COLO668 (cell line): ENCODE measurements at regions not wholly inside any gene's neighbourhood (a gene's known extent, or its start where the extent isn't known, plus 50 kb on each side); places are given as distances from the start of the nearest gene placed in this dataset.
A peak's percentile ranks its signal among the peaks of the same experiment; 100 is the strongest.
"Not testable (repeated sequence)": the region's sequence is repeated elsewhere in the genome, so short reads cannot be mapped to it uniquely, and the experiment has no call there.

Experiments used
- DNase-seq: peaks from one replicate; lab custom pipeline; 2025; ENCODE audit not compliant: unreplicated experiment; lab: John Stamatoyannopoulos, UW

DNA sequence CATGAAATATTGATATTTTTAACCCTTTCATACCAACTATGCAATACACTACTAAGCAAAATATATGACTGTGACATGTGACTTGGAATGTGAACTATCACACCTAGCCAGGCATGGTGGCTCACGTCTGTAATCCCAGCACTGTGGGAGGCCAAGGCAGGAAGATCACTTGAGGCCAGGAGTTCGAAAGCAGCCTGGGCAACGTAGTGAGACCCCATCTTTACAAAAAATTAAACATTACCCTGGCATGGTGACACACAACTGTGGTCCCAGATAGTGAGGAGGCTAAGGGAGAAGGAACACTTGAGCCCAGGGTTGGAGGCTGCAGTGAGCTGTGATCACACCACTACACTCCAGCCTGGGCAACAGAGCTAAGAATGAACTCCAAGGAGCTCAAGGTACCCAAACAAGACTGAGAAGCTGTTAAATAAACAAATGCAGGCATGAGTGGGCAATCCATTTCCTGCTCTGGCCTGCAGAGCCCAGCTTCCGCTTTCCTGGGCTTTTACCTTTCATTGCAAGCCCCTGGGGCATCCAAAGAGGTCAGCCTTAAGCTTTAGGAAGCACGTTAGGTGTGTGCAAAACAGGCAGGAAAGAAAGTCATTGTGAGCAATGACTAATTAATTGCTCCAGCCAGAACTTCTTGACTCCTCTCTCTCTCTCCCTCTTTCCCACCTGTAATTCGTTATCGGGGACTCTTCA, 162.1 kb upstream of the FOXK1 start:
- DNase-seq = no peak

DNA sequence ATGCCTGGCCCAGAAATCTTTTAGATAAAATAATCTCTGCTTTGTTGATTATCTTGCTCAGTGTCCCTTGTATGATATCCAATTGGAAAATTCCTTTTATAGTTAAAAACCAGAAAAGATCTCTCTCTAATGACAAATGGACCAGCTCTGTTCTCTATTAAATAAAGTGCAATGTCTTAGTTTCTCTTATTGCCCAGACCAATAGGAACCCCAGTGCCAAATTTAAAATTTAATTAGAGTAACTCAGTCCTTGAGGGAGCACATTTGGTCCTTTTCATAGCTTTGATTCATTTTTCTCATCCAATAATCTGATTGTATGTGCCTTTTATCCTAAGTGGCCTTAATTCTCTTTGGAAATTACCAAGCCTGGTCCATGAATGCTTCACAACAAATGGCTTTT, 158.9 kb upstream of the FOXK1 start:
- DNase-seq = no peak

DNA sequence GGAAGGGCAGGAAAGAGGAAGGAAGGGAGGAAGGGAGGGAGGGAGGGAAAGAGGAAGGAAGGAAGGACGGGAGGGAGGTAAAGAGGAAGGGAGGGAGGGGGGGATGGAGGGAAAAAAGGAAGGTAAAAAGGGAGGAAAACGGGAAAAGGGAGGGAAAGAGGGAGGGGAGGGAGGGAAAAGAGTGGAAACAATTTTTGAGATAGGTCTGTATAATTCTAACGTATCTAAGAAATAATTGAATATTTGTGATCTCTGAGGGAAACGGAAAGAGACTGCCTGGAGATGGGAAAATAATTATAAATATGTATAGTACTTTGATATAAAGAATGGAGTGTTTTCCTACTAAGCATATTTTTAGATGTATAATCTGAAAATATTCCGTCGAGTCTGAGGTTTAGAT, 158.2 kb upstream of the FOXK1 start:
- DNase-seq = no peak

DNA sequence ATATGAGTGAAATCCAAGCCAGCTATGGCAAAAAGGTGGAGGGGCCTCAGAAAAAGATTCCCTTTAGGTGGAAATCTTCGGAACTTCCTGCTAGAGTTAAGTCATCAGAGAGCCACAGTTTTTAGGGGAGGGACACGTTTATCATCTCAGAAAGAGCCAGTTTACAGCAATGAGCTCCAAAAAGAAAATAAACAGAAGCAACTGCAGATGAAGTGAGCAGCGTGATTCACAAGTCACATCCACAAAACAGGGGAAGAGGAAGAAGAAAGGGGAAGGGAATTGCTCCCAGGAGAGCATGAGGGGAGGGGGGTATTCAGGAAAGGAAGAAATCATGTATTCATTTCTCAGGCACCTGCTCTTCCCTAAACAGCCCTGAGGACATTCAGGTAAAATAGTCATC, 156.2 kb upstream of the FOXK1 start:
- DNase-seq = no peak

DNA sequence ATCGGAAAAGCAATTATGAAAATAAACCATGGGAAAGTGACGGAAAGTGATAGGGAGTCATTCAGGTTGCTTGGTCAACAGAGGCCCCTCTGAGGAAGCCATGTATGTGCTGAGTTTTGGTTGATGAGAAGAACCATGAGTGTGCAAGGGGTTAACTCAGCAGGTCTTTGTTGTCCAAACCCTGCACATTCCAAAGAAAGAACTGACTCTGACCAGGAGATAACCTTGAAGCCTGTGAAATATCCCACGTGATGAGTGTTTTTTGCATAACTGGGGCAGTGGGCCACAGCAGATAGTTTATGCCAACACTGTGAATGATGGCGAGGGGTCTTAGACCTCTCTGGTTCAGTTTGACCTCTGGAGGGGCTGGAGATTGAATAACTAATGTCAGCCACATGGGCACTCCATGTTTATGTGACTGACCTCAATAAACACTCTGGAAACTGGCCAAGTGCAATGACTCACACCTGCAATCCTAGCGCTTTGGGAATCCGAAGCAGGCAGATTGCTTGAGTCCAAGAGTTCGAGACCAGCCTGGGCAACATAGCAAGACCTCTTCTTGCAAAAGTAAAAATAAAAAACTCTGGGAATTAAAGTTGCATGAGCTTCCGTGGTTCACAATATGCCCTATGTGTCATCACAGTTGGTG, 154.0 kb upstream of the FOXK1 start:
- no peak for DNase-seq

DNA sequence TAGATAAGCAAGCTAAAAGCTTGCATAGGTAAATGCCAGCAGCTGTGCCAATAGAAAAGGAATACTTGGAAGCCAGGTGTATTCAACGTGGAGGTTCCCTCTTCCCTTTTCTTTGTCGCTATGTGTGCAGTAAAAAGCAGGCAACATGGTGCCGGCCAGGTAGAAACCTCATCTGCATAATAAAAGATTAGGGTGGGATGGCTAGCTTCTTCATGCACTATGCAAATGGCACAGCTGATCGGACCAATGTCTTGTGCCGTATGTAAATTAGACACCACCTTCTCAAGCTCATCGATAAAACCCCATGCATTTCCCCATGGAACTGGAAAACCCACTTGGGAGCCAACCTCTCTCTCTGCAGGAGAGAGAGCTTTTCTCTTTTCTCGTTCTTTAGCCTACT, 150.9 kb upstream of the FOXK1 start:
- no peak for DNase-seq

DNA sequence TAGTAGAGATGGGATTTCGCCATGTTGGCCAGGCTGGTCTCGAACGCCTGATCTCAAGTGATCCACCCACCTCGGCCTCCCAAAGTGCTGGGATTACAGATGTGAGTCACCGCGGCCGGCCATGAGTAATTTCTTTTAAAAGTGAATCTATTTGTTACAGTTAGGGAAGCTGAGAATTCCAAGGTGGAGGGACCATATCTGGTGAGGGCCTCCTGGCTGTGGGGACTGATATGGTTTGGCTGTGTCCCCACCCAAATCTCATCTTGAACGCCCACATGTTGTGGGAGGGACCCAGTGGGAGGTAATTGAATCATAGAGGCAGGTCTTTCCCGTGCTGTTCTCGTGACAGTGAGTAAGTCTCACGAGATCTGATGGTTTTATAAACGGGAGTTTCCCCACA, 148.8 kb upstream of the FOXK1 start:
- not testable (repeated sequence) for DNase-seq

DNA sequence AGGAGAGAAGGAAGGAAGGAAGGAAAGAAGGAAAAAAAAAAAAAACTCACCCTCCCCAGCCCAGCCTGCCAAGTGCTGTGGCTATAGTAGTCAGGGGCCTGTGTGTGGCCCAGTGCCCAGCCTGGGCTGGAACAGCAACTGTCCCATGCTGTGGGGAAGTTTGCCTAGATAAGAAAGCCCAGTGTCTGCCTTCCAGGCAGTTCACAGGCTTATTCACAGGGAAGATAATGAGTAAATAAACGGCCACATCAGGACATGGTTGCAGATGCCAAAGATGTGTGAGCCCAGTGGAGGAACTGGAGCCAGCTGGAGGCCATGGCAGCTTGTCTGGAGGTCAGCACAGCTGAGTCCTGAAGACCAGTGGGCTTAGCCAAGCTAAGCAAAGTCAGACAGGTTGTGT, 132.4 kb upstream of the FOXK1 start:
- DNase-seq = no peak

DNA sequence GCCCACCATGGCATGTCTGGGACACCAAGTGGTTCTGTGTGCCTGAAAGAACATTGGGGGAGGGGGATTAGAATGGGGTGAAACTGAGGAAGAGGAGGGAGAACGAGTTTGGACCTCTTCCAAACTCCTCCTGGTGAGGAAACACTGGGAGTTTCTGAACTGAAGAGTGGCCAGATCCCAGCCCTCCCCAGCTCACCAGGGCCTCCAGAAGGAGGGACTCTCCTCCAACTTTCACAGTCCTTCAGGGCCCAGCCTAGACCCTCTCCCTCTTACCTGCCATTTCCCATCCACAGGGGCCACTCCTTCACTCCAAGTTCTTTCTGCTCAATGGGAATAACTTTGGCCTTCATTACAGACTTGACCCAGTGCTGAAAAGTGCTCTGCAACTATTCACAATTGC, 132.0 kb upstream of the FOXK1 start:
- DNase-seq = no peak

DNA sequence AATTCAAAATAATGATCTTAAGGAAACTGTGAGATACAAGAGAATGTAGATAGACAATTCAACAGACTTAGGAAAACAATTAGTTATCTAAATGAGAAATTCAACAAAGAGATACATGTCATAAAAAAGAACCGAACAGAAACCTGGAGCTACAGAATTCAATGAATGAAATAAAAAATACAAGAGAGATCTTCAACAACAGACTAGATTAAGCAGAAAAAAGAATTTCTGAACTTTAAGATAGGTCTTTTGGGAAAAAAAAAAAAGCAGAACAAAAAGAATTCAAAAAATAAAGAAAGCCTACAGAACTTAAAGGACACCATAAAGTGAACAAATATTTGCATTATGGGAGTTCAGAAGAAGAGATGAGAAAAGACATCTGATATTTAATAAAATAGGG, 129.1 kb upstream of the FOXK1 start:
- DNase-seq = no peak

DNA sequence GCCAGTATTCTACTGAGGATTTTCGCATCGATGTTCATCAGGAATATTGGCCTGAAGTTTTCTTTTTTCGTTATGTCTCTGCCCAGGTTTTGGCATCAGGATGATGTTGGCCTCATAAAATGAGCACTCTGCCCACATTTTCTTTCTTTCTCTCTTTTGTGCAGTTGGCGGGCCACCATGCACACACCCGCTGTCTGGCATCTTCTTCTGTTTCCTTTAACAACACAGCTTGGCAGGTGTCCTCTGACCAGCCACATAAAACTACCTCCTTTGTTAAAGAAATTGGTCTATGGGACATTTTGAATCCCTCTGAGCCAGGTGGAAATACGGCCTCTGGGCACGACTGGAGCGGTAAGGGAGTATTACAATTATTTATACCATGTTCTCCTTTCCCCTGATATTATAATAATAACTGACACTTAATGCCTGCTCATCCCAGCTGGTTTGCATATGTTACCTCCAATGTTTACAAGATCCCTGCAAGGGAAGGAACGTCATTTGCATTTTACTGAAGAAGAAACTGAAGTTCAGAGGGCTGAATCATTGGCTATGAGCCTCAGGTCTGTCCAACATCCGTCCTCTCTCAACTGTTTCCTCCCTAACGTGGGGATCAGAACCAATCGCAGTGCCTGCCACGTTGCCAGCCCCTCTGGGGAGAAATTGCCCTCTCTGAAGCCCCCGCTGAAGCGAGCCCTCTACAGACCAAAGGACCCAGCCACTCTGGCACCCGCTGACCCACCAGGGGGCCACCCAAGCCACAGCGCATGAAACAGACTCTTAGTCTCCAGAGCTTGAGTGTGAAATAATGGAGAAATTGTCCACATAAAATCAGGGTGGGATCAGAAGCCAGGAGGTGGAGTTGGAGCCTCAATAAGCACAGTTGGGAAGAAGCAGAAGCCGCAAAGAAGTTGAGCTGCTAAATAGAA, 125.0 kb upstream of the FOXK1 start:
- no peak for DNase-seq

DNA sequence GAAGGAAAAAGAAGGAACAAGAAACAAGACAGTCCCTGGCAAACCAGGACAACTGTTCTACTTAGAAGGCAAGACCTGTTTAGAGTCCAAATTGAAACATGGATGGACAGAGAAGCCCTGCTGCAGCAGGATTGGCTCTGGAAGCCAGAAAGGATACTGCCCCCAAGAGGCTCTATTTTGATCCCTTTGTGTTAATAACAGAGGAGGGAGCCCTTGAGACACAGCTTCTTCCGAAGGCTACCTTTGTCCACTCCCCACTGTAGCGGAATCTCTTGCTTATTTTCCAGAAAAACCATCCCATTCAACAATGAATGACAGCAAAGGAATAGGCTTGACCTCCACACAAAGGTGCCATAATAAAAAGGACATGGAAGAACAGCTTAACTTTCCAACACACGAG, 120.3 kb upstream of the FOXK1 start:
- DNase-seq = no peak

DNA sequence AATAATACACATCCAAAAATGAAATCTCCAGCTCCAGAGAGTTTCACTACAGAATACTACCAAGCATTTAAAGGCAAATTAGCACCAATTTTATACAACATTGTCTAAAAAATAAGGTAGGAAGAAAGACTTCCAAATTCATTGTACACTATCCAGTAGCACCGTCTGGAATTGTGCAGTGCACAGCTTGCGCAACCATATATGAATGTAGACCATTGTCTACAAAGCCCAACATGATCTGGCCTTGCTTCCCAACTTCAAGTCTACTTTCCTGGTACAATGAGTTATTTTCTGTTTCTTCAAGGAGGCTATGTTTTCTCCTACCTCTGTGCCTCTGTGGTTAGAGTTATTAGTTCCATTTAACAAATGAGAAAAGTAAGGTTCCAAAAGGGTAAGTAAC, 115.4 kb upstream of the FOXK1 start:
- no peak for DNase-seq

DNA sequence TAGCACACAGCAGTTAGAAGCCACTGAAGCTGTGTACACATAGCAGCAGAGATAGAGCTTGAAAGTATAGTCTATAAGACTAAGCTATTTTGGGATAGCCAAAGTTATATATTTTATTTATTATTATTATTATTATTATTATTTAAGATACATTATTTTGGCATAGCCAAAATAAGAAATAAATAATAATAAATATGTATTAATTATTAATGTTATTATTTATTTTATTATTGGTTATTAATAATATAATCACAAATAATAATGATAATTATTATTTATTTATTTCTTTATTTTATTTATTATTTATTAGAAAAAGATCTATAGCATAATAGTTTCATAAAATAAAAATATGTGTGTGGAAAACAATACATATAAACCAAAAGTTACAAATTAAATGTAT, 107.2 kb upstream of the FOXK1 start:
- no peak for DNase-seq

DNA sequence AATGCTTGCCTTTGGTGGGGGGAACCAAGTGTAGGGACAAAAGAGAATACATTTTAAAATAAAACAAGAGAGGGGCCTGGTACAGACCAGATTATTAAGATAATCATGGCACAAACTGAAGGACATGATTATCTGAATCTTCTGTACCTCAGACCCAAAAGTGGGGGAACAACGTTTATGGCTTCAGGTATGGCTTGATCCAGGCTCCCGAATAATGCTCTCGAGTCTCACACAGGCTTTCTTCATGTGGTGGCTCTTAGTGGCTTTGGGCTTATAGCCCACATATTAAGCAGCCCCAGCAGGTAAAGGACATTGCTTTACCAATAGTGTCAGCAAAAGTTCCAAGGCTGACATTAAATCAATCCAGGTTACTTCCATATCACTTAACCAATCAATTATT, 106.8 kb upstream of the FOXK1 start:
- no peak for DNase-seq

DNA sequence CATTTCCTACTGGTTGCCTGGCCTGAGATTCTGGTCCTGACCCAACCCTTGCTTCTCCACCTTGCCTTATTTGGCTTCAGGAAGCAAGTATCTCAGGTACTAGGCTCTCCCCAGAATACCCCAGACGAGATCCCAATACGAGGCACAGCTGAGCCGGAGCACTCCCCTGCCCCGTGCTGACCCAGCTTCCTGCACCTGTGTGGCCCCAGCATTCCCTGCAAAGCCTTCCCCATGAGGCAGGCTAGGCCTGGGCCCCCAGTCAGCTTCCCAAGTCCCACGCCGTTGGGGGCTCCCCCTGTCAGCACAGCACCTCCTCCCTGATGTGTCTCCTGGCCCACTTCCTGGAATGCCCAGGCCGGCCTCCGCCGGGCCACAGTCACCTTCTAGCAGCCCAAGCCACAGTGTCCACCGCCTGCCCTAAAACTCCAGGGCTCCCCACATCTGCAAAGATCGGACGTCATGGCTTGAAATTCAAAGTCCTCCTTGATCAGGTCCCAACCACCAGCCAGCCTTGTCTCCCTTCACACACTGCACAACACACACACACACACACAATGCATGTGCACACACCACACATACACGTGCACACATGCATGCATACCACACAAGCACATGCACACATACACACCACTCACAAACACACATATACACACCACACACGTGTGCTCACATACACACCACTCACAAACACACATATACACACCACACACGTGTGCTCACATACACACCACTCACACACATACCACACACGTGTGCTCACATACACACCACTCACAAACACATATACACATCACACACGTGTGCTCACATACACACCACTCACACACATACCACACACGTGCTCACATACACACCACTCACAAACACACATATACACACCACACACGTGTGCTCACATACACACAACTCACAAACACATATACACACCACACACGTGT, 78.9 kb upstream of the FOXK1 start:
- no peak for DNase-seq

DNA sequence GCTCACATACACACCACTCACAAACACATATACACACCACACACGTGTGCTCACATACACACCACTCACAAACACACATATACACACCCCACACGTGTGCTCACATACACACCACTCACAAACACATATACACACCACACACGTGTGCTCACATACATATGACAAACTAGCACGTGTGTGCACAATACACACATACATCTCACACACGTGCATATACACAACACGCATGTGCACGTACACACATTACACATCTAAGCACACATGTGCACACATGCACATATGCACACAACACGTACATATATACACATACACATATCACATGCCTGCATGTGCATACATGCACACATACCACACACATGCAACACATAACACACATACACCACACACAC, 78.3 kb upstream of the FOXK1 start:
- DNase-seq = no peak

DNA sequence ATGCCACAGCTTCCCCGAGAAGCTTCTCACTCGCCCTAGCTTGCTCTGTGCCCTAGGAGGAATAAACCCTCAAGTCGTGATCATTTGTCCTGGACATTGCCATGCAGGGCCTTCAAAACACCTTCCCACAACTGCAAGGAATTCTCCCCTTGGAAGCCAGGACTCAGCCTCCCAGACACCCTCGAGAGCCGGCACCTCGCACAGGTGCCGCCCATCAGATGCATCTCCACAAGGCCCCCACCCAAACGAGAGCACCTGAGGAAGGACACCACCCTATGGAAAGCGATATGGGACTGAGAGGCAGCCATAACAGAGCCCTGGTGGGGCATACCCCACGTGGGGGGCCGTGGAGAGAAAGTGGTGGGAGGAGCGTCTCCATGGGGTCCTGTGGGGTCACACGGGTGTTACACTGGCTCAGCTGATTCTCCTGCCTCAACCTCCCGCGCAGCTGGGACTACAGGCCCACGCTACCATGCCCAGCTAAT, 77.6 kb upstream of the FOXK1 start:
- no peak for DNase-seq

DNA sequence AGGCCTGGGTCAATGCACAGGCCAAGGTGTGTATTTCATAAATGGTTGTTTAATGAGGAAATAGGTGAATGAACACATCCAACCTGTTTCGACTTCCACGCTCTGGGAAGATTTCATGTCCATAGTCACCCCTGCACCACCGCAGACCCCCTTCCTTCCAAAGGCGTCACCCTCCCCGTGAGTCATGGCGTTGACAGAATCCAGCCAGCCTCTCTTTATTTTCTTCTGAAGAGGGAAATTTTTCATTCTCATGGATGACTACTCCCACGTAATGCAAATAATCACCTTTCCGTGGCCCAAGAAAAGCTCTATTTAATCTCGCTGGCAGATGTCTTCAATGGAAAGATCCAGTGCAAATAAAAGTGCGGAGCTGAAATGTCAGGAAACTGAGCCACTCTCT, 75.3 kb upstream of the FOXK1 start:
- no peak for DNase-seq

DNA sequence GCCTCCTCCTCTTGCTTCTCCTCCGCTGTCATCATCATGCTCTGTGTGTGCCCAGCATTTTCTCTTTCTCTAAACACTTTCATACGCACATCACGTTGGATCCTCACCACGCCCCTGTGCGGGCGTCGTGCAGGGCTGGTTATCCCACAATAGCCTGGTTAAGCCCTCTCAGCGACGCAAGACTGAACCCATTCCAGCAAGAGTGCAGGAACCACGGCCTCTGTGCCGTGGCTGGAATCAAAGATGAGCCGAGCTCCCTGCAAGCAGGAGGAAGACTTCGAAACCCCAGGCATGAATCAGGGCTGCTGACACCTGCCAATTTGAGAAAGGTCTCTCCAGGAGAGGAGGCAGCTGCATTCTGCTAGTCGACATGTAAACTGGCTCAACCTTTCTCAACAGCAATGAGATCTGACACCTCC, 74.8 kb upstream of the FOXK1 start:
- peak; percentile 28 for DNase-seq

DNA sequence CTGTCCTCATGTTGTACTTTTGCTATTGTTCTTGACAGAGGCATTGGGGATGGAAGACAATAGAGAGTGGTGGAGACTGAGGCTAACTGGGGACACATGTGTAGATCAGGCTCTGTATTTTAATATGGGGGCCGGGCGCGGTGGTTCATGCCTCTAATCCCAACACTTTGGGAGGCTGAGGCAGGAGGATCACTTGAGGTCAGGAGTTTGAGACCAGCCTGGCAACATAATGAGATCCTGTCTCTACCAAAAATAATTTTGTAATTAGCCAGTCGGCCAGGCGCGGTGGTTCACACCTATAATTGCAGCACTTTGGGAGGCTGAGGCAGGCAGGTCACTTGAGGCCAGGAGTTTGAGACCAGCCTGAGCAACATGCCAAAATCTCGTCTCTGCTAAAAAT, 72.5 kb upstream of the FOXK1 start:
- DNase-seq = not testable (repeated sequence)
